ENCODE measurements at regions not wholly inside any gene's neighbourhood (a gene's known extent, or its start where the extent isn't known, plus 50 kb on each side); places are given as distances from the start of the nearest gene placed in this dataset.
"Not testable (repeated sequence)": the region's sequence is repeated elsewhere in the genome, so short reads cannot be mapped to it uniquely, and the experiment has no call there.

DNA sequence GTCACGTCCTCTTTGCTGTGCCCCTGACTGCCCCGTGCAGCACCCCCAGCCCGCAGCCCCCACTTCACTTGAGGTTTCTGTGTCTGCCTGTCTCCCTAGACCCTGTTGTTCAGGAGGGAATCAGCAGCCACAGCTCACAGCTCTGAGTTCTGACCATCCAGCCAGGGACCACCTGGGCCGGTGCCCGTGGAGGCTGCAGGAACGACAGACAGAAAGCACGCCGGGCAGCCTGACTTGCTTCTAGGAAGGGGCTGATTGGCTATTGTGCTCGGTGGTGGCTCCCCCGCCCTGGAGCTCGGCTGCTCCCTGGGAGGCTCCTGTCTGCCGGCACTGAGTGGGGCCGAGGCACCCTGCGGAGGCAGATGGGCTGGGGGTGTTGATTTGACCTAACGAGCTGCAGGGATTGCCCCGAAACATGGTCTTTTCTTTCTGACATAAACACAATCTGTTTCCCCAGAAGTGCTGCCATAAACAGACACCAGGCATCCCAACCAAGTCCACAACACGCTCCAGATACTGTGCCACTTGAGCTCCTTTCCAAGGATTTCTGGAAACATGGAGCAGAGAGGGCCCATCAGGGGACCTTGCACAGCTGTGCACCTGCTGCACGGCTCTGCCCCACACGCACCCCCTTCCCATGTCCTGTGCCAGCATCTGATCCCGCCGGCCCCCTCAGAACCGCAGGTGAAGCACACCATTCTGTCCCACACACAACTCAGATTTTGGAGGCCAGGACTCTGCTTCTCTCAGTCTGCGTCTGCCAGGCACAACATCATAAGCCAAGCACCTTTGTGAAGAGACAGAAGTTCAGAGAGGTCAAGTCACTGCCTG lies 855.9 kb downstream of the TBC1D22A start:
- peak; percentile 45 for DNase-seq (ENCODE audit: low spot score)

DNA sequence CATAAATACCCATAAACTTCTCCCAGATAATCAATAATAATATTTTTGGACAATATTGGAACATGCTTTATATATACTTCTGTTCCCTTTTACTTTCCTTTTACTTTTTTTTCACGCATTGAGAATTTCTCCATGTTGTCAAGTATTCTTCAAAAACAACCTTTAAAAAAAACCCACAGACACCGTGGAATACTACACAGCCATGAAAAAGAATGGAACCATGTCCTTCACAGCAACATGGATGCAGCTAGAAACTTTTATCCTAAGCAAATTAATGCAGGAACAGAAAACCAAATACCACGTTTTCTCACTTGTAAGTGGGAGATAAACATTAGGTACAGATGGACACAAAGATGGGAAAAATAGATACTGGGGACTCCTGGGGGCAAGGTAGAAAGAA lies 854.7 kb downstream of the TBC1D22A start:
- DNase-seq (ENCODE audit: low spot score), result no peak

DNA sequence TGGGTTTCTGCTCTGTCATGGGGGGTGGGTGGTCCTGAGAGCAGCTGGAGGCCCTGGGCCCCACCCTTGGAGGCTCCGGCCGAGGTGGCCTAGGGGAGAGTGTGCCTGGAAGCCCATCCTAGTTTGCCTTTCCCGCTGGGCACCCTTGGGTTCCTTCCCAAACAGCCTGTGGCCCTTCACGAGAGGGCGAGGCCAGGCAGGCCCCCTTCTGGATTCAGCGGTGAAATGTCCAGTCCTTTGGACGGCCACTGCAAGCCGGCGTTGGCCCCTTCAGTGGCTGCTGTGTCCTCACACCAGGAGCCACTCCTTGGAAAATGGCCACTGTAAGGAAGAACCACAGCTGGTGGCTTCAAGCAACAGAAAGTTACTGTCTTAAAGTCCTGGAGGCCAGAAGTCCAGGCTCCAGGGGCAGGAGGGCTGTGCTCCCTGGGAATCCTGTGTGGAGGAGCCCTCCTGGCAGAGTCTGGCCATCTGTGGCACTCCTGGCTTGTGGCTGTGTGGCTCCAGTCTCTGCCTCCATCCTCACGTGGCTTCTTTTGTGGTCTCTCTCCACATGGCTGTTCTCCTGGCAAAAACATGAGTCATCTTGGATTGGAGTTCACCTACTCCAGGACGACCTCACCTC lies 854.1 kb downstream of the TBC1D22A start:
- DNase-seq (ENCODE audit: low spot score), result peak; percentile 16

DNA sequence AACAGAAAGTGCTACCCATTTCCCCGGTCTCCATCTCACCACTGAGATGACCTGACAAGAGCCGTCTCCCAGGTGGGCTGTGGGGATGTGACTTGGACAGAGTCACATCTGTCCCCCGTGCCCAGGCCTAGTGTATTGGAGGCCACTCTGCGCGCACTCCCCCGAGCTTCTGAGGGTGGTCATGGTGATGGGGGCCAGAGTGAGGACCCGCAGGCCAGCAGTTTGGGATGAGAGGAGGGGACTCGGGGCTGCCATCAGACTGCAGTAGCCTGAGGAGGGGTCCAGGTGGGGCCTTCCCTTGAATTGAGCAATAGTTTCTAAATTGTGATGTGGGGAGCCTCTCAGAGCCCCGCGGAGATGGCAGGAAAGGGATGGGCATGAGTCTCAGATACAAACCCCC lies 852.6 kb downstream of the TBC1D22A start:
- DNase-seq (ENCODE audit: low spot score), result no peak

DNA sequence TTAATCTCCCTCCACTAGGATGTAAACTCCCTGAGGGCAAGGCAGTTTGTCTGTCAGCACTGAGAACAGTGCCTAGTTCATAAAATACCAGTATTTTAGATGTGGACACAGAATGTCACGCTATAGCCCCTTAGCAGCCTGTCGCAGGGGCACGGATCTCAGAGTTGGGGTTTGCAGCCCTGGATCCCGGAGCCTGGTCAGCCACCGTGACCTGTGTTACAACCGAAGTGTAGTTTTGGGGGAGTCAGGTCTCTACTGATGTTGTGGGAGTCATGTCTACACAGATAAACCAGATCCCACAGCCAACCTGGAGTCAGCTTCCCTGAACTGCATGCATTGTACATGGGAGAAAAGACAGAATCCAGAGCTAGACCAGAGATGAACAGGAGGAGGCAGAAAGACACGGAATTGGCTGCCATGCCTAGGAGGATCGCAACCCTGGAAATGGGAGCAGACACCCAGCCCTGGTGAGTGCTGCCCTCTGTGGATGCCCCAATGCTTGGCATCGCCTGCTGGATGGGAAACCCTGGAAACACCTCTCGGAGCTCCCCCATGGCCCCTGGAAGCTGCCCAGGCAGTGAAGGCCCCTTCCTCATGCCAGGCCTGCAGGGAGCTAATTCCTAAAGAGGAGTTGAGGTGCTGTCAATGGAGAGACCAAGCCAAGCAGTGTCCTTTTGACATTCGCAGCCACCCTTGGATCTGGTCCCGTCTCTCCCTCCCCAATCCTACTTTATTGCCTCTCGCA lies 851.3 kb downstream of the TBC1D22A start:
- no peak for DNase-seq (ENCODE audit: low spot score)

DNA sequence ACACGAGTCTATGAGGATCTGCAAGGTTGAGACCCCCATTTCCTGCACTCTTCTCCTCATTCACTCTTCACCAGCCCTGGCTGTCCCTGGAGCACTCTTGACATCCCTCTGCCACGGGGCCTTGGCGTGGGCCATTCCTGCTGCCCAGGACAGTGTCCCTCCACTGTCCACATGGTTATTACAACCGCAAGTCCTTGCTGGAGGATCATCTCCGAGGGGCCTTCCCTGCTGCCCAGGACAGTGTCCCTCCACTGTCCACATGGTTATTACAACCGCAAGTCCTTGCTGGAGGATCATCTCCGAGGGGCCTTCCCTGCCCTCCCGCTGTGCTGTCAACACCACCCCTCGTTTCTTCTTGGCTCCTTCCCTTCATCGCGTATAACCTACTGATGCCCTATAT lies 850.7 kb downstream of the TBC1D22A start:
- not testable (repeated sequence) for DNase-seq (ENCODE audit: low spot score)

DNA sequence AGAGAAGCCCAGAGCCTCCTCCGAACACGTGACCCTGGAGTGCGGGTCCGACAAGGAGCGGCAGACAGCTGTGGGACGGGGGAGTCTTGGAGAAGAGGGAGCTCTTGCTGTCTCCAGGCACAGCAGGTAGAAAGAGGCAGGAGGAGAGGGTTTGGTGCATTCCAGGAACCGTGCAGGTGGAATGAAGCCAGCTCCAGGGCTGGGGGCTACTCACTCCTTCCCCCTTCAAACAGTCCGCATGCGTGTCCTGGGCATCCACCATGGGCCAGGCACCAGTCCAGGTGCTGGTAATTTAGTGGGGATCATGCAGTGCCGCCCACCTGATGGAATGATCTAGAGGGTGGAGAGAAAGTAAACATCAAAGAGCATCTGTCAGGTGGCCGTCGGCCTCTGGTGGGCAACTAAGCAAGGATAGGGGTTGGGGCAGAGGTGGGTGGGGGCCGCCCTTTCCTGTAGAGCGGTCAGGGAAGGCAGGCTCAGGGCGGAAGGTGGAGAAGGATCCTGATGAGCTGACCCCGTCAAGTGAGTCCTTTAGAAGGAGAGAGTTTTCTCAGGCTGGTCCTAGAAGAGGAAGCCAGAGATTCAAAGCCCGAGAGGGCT lies 850.0 kb downstream of the TBC1D22A start:
- DNase-seq (ENCODE audit: low spot score), result no peak

DNA sequence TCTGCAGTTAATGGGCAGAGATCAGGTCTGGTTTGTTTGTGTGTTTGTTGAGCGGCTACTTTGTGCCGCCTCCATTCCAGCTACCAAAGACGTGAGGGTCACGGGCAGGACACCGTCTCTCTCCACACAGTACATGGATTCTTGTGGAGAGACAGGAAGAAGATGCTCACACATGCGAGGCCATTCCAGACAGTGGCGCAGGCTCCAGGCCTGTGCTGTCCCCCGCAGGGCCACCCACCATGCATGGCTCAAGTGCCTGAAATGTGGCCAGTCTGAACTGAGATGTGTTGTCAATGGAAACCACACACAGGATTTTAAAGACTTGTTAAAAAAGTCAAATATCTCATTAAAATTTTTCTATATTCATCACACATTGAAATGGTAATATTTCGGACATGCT lies 848.3 kb downstream of the TBC1D22A start:
- DNase-seq (ENCODE audit: low spot score), result no peak

DNA sequence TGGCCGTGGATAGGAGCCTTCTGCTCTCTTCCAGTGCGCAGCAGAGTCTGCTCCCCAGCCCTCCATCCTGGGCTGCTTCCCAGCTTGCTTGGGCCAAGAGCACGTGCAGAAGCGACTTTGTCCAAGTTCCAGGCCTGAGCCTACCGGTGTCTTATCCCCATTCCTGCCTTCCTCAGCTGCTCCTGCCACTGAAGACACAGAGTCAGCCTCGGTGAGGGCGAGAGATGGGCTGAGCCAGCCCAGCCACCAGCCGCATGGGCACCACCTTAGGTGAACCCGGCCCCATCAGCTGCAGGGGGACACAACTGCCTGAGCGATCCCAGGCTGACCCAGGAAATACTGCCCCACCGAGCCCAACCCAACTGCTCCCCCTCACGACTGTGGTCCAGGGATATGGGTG lies 847.8 kb downstream of the TBC1D22A start:
- DNase-seq (ENCODE audit: low spot score), result no peak

DNA sequence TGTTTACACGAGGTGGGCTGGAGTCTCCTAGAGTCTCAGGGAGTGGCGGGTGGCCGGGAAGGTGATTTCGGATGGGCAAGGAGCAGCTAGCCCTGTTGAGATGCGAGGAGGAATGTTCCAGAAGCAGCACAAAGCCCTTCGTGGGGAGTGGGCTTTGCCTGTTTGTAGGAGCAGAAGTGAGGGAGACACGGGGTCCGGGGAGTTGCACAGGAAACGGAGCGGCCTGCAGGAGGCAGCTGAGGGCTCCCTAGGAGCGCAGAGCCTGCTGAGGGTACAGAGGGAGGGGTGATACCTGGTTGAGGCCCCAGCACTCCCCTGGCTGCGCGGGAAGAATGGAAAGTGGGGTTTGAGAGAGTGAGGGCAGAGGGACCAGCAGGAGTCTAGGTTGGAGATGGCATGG lies 847.2 kb downstream of the TBC1D22A start:
- no peak for DNase-seq (ENCODE audit: low spot score)

DNA sequence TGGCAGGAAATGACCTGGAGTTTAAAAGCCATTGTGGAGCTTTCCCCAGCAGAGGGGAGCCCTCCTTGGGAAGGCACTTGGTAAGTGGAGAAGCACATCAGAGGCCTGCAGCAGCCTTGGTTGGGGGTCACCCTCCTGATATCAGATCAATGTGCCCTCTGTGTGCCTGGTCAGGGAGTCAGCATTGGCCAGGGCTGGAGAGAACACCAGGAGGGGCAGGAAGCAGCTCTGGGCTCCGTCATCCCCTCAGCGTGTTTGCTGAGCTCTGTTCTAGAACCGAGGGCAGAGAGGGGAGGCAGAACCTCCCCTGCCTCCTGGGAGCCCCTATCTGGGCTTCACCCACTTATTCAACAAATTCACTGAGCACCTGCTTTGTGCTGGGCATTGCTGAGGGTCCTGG lies 846.0 kb downstream of the TBC1D22A start:
- no peak for DNase-seq (ENCODE audit: low spot score)

DNA sequence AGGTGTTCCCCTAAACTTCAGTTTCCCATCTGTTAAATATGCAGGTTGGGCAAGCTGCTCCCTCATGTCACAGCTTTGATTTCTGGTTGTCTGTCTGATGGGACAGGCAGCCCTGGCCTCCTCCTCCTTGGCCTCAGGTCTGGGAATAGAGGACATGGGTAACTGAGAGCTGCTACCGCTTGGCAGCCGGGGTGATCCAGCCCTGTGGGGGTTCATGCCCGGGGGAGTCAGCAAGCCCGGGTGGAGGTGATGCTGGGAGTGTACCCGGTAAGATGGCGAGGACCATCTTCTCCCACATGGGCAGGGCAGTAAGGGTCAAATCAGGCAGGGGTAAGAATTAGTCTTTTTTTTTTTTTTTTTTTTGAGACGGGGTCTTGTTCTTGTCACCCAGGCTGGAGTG lies 845.0 kb downstream of the TBC1D22A start:
- no peak for DNase-seq (ENCODE audit: low spot score)

DNA sequence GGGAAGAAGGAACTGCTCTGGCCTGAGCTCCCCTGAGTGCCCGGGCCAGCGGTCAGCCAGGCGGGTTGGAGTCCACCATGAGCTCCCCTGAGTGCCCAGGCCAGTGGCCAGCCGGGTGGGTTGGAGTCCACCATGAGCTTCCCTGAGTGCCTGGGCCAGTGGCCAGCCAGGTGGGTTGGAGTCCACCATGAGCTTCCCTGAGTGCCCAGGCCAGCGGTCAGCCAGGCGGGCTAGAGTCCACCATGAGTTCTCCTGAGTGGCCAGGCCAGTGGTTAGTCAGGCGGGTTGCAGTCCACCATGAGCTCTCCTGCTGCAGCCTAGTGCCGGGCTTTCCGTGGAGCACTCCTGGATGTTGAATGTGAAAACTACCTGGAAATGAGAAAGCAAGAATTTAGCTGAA lies 844.0 kb downstream of the TBC1D22A start:
- DNase-seq (ENCODE audit: low spot score), result no peak

DNA sequence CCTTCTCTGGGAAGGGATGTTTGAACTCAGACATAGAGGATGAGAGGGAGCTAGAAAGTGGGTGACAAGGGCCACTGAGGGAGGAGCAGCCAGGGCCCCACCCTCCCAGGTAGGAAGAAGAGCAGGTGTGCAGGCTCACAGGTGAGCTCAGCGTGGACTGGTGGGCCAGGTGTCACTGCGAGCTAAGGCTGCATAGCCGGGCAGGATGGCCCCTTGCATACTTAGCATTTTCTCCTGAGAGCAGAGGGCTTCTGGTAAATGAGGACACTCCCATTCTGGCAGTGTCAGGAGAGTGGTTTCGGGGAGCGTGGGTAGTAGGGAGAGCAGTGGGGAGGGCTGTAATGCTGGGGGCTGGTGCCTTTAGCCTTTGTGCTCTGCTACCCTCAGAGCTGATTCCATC lies 843.4 kb downstream of the TBC1D22A start:
- no peak for DNase-seq (ENCODE audit: low spot score)

DNA sequence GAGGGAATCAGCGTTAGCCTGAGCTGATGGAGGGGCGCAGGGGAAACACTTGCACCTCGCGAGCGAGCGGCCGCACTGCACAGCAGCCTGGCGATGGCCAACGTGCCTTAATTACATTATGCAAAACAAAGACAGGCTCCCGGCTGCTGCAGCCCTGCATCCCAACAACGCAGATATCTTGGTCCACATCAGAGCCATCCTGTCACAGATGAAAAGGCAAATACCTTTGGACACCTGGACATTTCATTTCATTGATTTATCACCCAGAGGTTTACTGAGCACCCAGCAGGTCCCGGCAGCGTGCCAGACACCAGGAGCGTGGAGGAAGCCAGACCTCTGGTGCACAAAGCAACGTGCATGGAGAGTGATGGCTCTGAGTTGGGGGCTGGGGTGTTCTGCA lies 843.0 kb downstream of the TBC1D22A start:
- DNase-seq (ENCODE audit: low spot score), result peak; percentile 20

DNA sequence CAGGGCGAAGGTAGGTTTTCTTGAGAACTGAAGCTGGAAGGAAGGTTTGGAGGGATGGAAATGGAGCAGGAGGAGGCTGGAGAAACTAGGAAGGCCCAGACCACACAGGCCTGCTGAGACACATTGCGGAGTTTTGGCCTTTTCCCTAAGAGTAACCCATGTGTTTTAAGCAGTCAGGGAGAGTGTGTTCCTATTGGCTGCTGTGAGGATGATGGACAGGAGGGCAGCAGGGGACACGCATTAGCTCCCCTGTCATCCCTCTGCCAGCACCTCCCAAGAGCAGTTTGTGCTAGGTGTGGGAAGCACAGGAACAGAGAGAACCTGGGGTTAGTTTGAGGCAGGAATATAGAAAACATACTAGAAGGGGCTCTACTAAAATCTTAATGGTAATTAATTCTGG lies 842.1 kb downstream of the TBC1D22A start:
- DNase-seq (ENCODE audit: low spot score), result peak; percentile 17

DNA sequence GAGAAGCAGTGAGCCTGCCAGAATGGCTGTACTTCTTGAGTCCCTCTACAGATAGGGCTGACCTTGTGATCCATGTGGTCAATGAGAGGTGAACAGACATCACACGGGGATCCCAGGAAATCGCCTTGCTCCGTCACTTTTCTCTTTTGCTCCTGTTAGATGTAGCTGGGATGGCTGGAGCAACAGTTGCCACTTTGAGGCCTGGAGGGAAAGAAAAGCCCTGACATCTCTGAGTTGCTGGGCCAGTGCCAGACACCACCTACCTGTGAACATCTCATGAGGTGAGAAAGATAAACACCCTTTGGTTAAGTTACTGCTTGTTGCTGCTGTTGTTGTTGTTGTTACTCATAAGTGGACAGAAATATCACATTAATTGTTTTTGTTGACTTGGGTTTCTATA lies 840.3 kb downstream of the TBC1D22A start:
- no peak for DNase-seq (ENCODE audit: low spot score)

DNA sequence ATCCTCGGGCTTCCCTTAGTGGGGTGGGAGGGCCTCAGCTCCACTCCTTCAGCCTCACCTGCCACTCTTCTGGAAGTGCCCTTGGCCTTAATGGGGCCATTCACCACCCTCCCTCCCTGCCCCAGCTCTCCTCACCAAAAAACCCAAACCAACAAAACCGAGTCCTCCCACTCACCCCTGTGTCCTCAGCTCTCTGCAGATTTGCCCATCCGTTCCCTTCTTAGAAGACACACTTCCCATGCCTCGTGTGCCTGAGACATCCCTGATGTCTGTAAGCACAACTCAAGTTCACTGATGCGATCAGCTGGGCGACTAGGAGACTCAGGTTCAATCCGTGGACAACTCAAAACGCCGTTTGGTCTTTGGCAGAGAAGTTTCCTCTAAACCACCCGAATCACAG lies 839.2 kb downstream of the TBC1D22A start:
- DNase-seq (ENCODE audit: low spot score), result no peak

DNA sequence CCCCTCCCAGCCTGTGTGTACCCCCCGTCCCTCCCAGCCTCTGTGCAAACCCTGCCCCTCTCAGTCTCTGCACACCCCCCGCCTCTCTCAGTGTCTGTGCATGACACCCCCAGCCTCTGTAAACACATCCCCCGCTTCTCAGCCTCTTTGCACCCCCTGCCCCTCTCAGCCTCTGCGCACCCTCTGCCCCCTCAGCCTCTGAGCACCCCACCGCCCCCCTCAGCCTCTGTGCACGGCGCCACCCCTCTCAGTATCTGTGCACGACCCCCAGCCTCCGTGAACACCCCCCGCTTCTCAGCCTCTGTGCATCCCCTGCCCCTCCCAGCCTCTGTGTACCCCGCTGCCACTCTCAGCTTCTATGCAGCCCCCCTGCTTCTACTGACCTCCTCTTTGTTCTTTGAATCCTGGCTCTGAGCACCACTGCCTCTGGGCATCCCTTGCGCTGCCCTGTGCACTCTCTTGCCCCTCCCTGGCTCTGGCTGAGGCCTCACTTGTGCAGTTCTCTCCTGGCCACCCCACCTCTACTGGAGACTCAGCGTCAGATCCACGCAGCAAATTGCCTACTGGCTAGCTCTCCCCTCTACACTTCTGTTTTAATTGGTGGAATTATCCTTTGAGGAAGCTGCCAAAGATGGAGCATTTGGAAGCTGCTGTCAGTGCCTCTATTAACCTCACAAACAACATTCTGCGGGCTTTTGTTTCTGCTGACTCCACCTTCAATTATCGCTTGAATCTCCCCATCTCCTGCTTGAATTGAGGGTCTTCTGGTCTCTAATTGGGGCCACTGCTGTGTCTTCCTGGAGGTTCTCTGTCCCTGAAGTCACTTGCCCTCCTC lies 838.6 kb downstream of the TBC1D22A start:
- peak; percentile 29 for DNase-seq (ENCODE audit: low spot score)

DNA sequence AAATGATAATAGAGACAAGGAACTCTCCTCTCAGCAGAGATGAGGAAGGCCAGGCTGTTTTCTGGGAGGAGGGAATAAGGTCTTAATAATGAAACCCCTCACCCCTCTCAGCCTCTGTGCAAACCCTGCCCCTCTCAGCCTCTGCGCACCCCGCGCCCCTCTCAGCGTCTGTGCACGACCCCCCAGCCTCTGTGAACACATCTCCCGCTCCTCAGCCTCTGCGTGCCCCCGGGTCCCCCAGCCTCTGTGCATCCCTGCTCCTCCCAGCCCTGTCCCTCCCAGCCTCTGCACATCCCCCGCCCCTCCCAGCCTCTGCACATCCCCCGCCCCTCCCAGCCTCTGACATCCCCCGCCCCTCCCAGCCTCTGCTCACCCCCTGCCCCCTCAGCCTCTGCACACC lies 837.8 kb downstream of the TBC1D22A start:
- DNase-seq (ENCODE audit: low spot score), result no peak

DNA sequence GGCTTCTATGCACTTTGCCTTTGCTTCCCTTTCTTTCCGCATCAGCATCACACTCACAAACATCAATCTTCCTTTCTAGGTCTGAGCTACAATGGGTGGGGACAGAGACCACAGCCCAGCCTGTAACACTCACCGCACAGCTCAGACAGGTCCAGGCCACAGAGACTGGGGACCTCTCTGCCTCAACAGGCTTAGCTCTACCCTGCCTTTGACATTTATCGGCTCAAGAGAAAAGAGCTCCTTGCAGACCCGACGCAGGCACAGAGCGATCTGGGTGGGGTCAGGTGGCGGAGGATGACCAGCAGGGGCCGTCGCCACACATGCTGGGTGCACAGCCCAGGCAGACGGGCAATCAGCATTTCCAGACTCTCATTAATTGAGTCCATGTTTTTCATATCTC lies 837.3 kb downstream of the TBC1D22A start:
- no peak for DNase-seq (ENCODE audit: low spot score)

DNA sequence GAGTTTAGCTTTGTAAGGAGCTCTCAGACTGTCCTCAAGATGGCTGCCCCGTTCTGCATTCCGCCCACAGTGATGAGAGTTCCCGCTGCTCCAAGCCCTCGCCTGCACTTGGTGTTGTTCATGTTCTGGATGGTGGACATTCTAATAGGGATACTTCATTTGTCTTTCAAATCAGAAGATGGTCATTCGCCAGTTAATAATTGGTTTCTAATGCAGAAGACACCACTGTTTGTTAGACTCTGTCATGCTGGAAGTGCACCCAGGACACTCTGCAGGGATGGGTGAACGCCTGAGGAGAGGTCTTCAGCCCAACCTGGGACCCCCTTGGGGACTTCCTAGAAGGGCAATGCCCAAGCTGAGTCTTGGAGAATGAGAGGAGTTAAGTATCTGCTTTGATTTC lies 836.4 kb downstream of the TBC1D22A start:
- no peak for DNase-seq (ENCODE audit: low spot score)
